Spinal cord (tissue), 9 donors: ENCODE measurements at regions not wholly inside any gene's neighbourhood (a gene's known extent, or its start where the extent isn't known, plus 50 kb on each side); places are given as distances from the start of the nearest gene placed in this dataset.
"Not testable (repeated sequence)": the region's sequence is repeated elsewhere in the genome, so short reads cannot be mapped to it uniquely, and the experiment has no call there.

Source experiments
- DNase-seq, 6 donors: peaks; one replicate each; pipeline versions ENCODE4 v3.0.0 to v3.0.0-alpha.2; 2013 to 2015; ENCODE audit warnings: low spot score in 6 of 6, low read depth in 4 of 6
- H3K27ac ChIP-seq: one replicate; pipeline ENCODE4 v1.5.1; 2013; ENCODE audit warnings: low read depth, low read length, control low read depth
- H3K27me3 ChIP-seq: one replicate; pipeline ENCODE4 v1.6.1; 2013; ENCODE audit warnings: low read length; ENCODE audit not compliant: control insufficient read depth, insufficient read depth
- H3K36me3 ChIP-seq: one replicate; pipeline ENCODE4 v1.6.1; 2013; ENCODE audit warnings: low read length; ENCODE audit not compliant: control insufficient read depth, insufficient read depth
- H3K4me1 ChIP-seq: one replicate; pipeline ENCODE4 v1.6.1; 2013; ENCODE audit warnings: low read length; ENCODE audit not compliant: control insufficient read depth, insufficient read depth
- H3K4me3 ChIP-seq: one replicate; pipeline ENCODE4 v1.5.1; 2013; ENCODE audit warnings: low read depth, low read length, control low read depth
- H3K9me3 ChIP-seq: one replicate; pipeline ENCODE4 v1.6.1; 2013; ENCODE audit warnings: low read length; ENCODE audit not compliant: control insufficient read depth, insufficient read depth
- WGBS: methylation state at CpG from one replicate; pipeline ENCODE4 v1.1.5; 2013; ENCODE audit warnings: missing lambda C conversion rate; ENCODE audit not compliant: insufficient coverage; 5-methylcytosine and 5-hydroxymethylcytosine counted together
- donor health status: healthy.

DNA sequence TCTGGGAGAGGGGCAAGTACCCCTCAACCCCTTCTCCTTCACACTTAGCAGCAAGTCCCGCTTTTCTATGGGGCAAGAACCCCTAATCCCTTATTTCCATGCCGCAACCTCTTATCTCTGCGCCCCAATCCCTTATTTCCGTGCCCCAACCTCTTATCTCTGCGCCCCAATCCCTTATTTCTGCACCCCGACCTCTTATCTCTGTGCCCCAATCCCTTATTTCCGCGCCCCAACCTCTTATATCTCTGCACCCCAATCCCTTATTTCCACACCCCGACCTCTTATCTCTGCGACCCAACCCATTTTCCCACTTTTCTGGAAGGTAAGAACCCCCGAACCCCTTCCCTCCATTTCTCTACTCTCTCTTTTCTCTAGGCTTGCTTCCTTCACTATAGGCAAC lies 95.6 kb upstream of the RAB4A start:
- H3K9me3 ChIP-seq, H3K36me3 ChIP-seq, H3K27me3 ChIP-seq, H3K27ac ChIP-seq, H3K4me3 ChIP-seq, H3K4me1 ChIP-seq, DNase-seq: not testable (repeated sequence)
- 97% methylated on average over 11 of the region's 11 CpGs for WGBS

DNA sequence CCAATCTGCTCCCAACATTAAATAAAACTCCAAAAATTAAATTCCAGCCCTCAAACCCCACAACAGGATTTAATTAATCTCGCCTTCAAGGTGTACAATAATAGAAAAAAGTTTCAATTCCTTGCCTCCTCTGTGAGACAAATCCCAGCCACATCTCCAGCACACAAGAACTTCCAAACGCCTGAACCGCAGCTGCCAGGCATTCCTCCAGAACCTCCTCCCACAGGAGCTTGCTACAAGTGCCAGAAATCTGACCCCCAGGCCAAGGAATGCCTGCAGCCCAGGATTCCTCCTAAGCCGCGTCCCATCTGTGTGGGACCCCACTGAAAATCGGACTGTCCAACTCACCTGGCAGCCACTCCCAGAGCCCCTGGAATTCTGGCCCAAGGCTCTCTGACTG lies 94.5 kb upstream of the RAB4A start:
- not testable (repeated sequence) for DNase-seq, H3K4me3 ChIP-seq, H3K27ac ChIP-seq, H3K4me1 ChIP-seq, H3K27me3 ChIP-seq, H3K36me3 ChIP-seq, H3K9me3 ChIP-seq
- WGBS = 66% methylated on average over 6 of the region's 6 CpGs

DNA sequence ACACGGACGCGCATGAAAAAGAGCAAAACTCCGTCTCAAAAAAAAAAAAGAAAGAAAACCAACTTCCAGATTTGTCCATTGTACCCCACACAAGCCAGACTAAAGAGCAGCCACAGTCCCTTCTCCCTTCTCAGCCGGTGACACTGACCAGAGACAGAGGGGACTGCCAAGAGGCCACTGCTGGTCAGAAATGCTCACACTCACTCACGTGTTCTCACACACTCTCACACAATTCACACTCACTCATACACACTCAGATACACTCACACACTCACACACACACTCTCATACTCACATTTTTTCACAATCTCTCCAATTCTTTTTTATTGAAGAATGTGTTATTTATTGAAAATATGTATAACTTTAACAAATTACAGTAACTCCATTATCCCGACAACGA lies 90.8 kb upstream of the RAB4A start:
- Histone ChIP-seq H3K9me3 (no peaks in the 10 kb centered on the region), H3K27me3 (no peaks in the 10 kb centered on the region), H3K4me3 (no peak overlapping the region), H3K27ac (no peak overlapping the region), H3K36me3 (no peaks in the 10 kb centered on the region), H3K4me1 (no peaks in the 10 kb centered on the region)
- no peak for DNase-seq
- WGBS = 79% methylated on average over 5 of the region's 8 CpGs

DNA sequence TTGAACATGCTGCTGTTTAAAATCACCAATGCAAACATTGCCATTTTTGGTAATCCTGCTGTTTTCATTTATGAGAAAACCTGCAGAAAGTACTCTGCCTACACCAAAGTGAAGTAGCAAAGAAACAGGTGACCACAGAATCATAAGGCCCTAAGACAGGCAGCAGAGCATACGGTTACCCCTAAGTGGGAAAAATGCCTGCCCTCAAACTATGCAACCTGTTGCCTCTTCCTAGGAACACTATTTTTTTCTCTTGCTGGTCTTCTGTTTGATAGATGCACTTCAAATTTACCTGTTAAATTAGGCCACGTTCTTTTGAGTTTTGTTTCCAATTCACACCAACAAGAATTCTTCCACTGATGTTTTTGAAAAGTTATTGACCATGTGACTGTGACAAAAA lies 89.5 kb upstream of the RAB4A start:
- H3K4me3 ChIP-seq = no peak overlapping the region
- H3K27me3 ChIP-seq = no peaks in the 10 kb centered on the region
- WGBS = 100% methylated on average over 1 of the region's 2 CpGs
- H3K27ac ChIP-seq = no peak overlapping the region
- no peak for DNase-seq
- no peaks in the 10 kb centered on the region for H3K9me3 ChIP-seq
- H3K4me1 ChIP-seq = no peaks in the 10 kb centered on the region
- H3K36me3 ChIP-seq = no peaks in the 10 kb centered on the region

DNA sequence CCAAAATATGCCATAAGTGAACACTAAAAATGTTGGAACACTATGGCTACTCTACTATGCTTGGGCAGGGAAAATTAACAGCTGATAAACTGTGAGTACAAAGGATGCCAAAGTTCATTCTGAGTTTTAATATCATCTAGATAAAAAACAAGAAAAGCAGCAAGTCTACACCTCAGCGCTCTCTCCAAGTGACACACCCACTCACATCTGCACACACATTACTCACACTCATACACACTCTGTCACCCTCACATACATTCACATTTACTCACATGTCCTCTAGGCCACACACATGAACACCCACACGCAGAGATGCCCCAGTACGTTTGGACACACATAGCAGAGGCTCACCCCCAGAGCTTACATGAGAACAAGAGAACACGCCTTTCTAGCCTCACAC lies 87.3 kb upstream of the RAB4A start:
- no peak for DNase-seq
- Histone ChIP-seq H3K27me3 (no peaks in the 10 kb centered on the region), H3K9me3 (no peaks in the 10 kb centered on the region), H3K4me1 (no peaks in the 10 kb centered on the region), H3K27ac (no peak overlapping the region), H3K4me3 (no peak overlapping the region), H3K36me3 (no peaks in the 10 kb centered on the region)
- 100% methylated on average over 3 of the region's 4 CpGs for WGBS

DNA sequence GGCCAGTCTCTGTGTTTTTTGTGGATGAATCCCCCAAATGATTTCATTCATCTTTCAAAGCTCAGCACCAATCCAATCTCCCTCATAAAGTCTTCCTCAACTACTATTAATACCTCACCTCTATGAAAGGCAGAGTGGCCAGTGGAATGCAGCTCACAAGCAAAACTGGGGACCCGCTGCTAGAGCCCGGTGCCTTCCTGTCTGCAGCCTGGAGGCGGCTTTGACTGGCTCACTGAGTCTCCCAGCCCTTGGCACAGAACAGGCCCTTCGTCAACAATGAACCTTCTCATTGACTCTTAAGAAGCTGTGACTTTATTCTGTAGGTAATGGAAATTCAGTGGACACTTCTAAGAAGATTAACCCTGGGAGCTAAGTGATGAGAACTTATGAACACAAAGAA lies 86.8 kb upstream of the RAB4A start:
- Histone ChIP-seq H3K4me1 (no peaks in the 10 kb centered on the region), H3K27ac (no peak overlapping the region), H3K9me3 (no peaks in the 10 kb centered on the region), H3K36me3 (no peaks in the 10 kb centered on the region), H3K4me3 (no peak overlapping the region), H3K27me3 (no peaks in the 10 kb centered on the region)
- peak in 1 of 6 donors; percentile 27 for DNase-seq
- whole genome bisulfite sequencing = 27% methylated on average over 2 of the region's 4 CpGs

DNA sequence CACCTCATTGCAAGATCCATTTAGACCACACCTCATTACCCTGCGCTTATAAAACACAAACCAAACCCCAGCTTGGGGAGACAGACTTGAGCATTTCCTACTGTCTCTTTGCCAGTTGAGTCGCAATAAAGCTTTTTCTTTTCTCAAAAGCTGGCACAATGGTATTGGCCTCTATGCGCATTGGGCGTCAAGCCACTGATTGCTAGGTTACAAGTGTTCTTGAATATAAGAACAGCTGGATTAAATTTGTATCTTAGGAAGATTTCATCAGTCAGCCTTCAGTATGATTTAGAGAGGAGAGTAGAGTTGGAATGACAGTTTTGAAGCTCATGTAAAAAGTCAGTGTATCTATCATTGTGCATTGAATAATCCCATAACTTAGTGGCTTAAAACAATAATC lies 84.9 kb upstream of the RAB4A start:
- Histone ChIP-seq H3K4me3 (no peak overlapping the region), H3K36me3 (no peaks in the 10 kb centered on the region), H3K27ac (no peak overlapping the region), H3K27me3 (no peaks in the 10 kb centered on the region), H3K4me1 (no peaks in the 10 kb centered on the region), H3K9me3 (no peaks in the 10 kb centered on the region)
- 60% methylated on average over 2 of the region's 4 CpGs for WGBS
- no peak for DNase-seq

DNA sequence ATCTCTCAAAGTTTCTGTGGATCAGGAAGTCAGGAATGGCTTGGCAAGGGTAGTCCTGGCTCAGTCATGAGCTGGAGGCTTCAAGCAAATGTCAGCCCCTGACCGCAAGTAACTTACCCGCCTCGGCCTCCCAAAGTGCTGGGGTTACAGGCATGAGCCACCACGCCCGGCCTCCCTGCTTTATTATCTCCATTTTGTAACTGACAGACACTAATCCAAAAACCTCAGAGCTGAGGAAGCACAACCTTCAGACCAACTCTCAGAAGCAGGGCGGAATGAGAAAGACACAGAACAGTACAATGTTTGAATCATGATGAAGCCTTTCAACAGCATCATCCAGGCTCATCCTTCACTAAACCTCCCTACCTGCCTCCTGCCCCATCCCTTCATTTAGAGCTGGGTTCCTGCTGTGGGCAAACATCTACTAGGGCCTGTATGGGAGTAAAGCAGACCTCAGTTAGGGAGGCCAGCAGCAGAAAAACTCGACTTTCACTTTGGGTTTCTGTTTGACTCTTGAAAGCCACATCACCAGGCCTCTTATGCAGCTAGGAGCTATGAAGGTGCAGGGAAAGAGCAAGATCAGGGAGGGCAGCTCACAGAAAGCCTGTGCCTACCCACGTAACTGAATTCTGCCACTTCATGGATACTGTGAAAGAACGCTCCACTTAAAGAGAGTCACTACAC lies 84.4 kb upstream of the RAB4A start:
- no peak overlapping the region for H3K27ac ChIP-seq
- H3K27me3 ChIP-seq = no peaks in the 10 kb centered on the region
- H3K4me3 ChIP-seq = no peak overlapping the region
- H3K4me1 ChIP-seq = no peaks in the 10 kb centered on the region
- H3K36me3 ChIP-seq = no peaks in the 10 kb centered on the region
- 87% methylated on average over 7 of the region's 9 CpGs for WGBS
- DNase-seq = no peak
- H3K9me3 ChIP-seq = no peaks in the 10 kb centered on the region

DNA sequence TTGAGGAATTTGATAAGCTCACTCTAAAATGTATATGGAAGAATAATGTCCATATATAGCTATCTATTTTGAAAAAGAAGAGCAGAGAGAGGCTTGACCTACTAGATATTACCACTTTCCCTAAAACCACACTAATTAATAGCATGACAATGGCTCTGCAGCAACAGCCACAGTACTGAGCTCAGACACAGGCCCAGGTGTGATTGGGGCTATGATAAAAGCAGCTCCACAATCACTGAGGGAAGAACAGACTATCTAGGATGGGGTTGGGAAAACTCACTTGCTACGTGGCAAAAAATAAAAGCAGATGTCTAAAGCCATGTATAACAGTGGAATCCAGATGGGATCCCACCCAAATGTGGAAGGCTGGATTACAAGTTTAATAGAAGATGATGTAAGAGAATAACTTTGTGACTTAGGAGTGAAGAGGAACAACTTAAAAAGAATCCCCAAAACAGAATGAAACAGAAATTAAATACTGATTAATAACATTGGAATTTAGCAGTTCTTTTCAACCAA lies 80.8 kb upstream of the RAB4A start:
- Histone ChIP-seq H3K27me3 (no peaks in the 10 kb centered on the region), H3K4me1 (no peaks in the 10 kb centered on the region), H3K27ac (no peak overlapping the region), H3K9me3 (no peaks in the 10 kb centered on the region), H3K4me3 (no peak overlapping the region), H3K36me3 (no peaks in the 10 kb centered on the region)
- no peak for DNase-seq
- 67% methylated on average over 1 of the region's 1 CpG for WGBS

DNA sequence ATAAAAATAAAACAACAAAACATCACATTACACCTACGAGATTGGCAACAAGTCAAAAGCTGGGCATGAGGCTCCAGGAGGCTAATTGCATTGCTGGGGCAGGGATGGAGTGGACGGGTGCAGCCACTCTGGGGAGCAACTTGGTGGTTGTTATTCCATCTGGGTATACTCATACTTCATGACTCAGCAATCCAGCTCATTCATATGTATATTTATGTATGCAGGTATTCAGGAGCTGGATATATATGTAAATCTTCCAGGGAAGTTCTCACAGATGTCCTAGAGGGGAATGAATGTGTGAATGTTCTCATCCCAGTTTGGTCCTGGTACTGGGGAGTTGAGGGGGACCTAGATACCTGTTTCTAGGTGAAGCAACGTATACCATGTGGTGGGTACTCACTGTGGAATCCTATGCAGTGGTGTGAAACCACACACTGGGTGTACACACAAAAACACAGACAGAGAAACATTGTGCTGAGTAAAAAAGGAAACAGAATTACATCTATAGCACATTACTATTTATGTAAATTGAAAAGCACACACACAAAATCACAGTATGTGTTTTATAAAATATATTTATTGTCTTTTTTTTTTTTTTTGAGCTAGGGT lies 79.7 kb upstream of the RAB4A start:
- Histone ChIP-seq H3K27me3 (no peaks in the 10 kb centered on the region), H3K27ac (no peak overlapping the region), H3K36me3 (no peaks in the 10 kb centered on the region), H3K4me3 (no peak overlapping the region), H3K4me1 (no peaks in the 10 kb centered on the region), H3K9me3 (no peaks in the 10 kb centered on the region)
- DNase-seq = no peak
- WGBS = no CpG with 5 or more reads among the region's 3 CpGs
